H1 (cell line): ENCODE measurements at regions not wholly inside any gene's neighbourhood (a gene's known extent, or its start where the extent isn't known, plus 50 kb on each side); places are given as distances from the start of the nearest gene placed in this dataset.

Experiments
- CTCF ChIA-PET: fragments of 300-600 bp; sonication (Branson Sonifier 250); formaldehyde crosslinking; loops from one replicate; lab custom pipeline; 2021; ENCODE audit not compliant: partially characterized antibody; lab: Charles Lee
- POLR2A ChIA-PET: fragments of 300-600 bp; sonication (Branson Sonifier 250); formaldehyde crosslinking; loops from one replicate; lab custom pipeline; 2021; ENCODE audit warnings: inconsistent platforms; ENCODE audit not compliant: partially characterized antibody; lab: Charles Lee
- DNase-seq, 2 experiments: peaks; one replicate each; pipeline versions ENCODE4 v3.0.0 to v3.0.0-alpha.2; 2010 to 2022; ENCODE audit warnings: low spot score in 2 of 2, low read depth in 1 of 2, mixed read lengths in 1 of 2
- FAIRE-seq: peaks from 2 replicates; lab custom pipeline; 2011; peaks lifted over from hg19 to GRCh38; lab: Jason Lieb, UNC
- H2AFZ ChIP-seq: 2 replicates; pipeline ENCODE4 v1.8.1; 2012; ENCODE audit warnings: low read length, inconsistent platforms
- H2AK5ac ChIP-seq: 2 replicates; pipeline ENCODE4 v1.6.1; 2013; ENCODE audit warnings: low read depth, low read length
- H2BK120ac ChIP-seq: replicated peaks from 2 replicates; pipeline ENCODE3; 2013; ENCODE audit warnings: low read depth, low read length, inconsistent platforms
- H2BK12ac ChIP-seq: 2 replicates; pipeline ENCODE4 v1.6.1; 2013; ENCODE audit warnings: low read depth, low read length
- H2BK15ac ChIP-seq: 2 replicates; pipeline ENCODE4 v1.6.1; 2013; ENCODE audit warnings: low read length
- H2BK20ac ChIP-seq: 2 replicates; pipeline ENCODE4 v1.6.1; 2013; ENCODE audit warnings: low read length
- H2BK5ac ChIP-seq: 2 replicates; pipeline ENCODE4 v1.6.1; 2013; ENCODE audit warnings: low read depth, low read length
- H3K14ac ChIP-seq: 2 replicates; pipeline ENCODE4 v1.6.1; 2013; ENCODE audit warnings: inconsistent platforms; ENCODE audit not compliant: insufficient read length
- H3K18ac ChIP-seq: 2 replicates; pipeline ENCODE4 v1.6.1; 2013; ENCODE audit warnings: low read length; ENCODE audit errors: extremely low read depth
- H3K23ac ChIP-seq: 2 replicates; pipeline ENCODE4 v1.6.1; 2013; ENCODE audit warnings: inconsistent platforms; ENCODE audit not compliant: insufficient read length
- H3K23me2 ChIP-seq: 2 replicates; pipeline ENCODE4 v1.6.1; 2013; ENCODE audit warnings: low read depth, low read length
- H3K27ac ChIP-seq: 2 replicates; pipeline ENCODE4 v1.6.1; 2011; ENCODE audit warnings: low read depth, low read length, inconsistent platforms
- H3K27me3 ChIP-seq, 4 experiments: replicated peaks in 1 of 4; 1 replicate in 1 of 4; 2 replicates in 3 of 4; pipeline versions ENCODE4 v1.6.1 to v1.8.1; 2011 to 2013; ENCODE audit warnings: low read length in 3 of 4, mild to moderate bottlenecking in 3 of 4, inconsistent platforms in 2 of 4, mixed read lengths in 2 of 4, moderate library complexity in 1 of 4; ENCODE audit not compliant: control insufficient read depth in 3 of 4, insufficient read depth in 3 of 4; ENCODE audit errors: extremely low read depth in 1 of 4
- H3K36me3 ChIP-seq, 4 experiments: 2 replicates each; pipeline versions ENCODE4 v1.6.1 to v1.8.1; 2011 to 2013; ENCODE audit warnings: mild to moderate bottlenecking in 4 of 4, low read length in 3 of 4, moderate library complexity in 2 of 4, control low read depth in 1 of 4, inconsistent platforms in 1 of 4; ENCODE audit not compliant: insufficient read depth in 4 of 4, control insufficient read depth in 2 of 4
- H3K4ac ChIP-seq: replicated peaks from 2 replicates; pipeline ENCODE3; 2013; ENCODE audit warnings: low read length, low read depth, mixed read lengths, inconsistent platforms; ENCODE audit not compliant: insufficient read length
- H3K4me1 ChIP-seq, 4 experiments: replicated peaks in 1 of 4; 1 replicate in 1 of 4; 2 replicates in 3 of 4; pipeline versions ENCODE4 v1.6.1 to v1.8.1; 2011 to 2013; ENCODE audit warnings: low read length in 3 of 4, inconsistent platforms in 2 of 4, mixed read lengths in 1 of 4; ENCODE audit not compliant: insufficient read depth in 4 of 4, control insufficient read depth in 3 of 4
- H3K4me2 ChIP-seq, 2 experiments: 2 replicates each; pipeline versions ENCODE4 v1.6.1 to v1.8.1; 2011 to 2013; ENCODE audit warnings: low read depth in 2 of 2, low read length in 2 of 2, control low read depth in 1 of 2, inconsistent platforms in 1 of 2, mild to moderate bottlenecking in 1 of 2; ENCODE audit not compliant: insufficient read depth in 1 of 2
- H3K4me3 ChIP-seq, 4 experiments: fragments of 200-600, 300-600 bp in 1 of 4; sonication (generic), shearing (Covaris generic), sonication (Bioruptor Twin) in 1 of 4; 2 replicates each; pipeline versions ENCODE4 v1.5.1 to v1.8.1; 2011 to 2016; ENCODE audit warnings: low read length in 4 of 4, low read depth in 3 of 4, control low read depth in 2 of 4, inconsistent platforms in 2 of 4, mild to moderate bottlenecking in 2 of 4, mixed read lengths in 1 of 4, moderate library complexity in 1 of 4; ENCODE audit not compliant: insufficient read depth in 2 of 4; ENCODE audit errors: extremely low read depth in 1 of 4
- H3K56ac ChIP-seq: replicated peaks from 2 replicates; pipeline ENCODE3; 2013; ENCODE audit warnings: low read depth, mild to moderate bottlenecking, mixed read lengths, low read length, inconsistent platforms; ENCODE audit not compliant: insufficient read length
- H3K79me1 ChIP-seq: 2 replicates; pipeline ENCODE4 v1.6.1; 2013; ENCODE audit warnings: low read depth, low read length, control low read depth
- H3K79me2 ChIP-seq, 2 experiments: 2 replicates each; pipeline versions ENCODE4 v1.6.1 to v1.8.1; 2012 to 2013; ENCODE audit warnings: low read length in 2 of 2, mild to moderate bottlenecking in 2 of 2, inconsistent platforms in 1 of 2; ENCODE audit not compliant: insufficient read depth in 2 of 2, control insufficient read depth in 1 of 2
- H3K9ac ChIP-seq, 4 experiments: replicated peaks in 1 of 4; 1 replicate in 1 of 4; 2 replicates in 3 of 4; pipeline versions ENCODE4 v1.6.1 to v1.8.1; 2011 to 2013; ENCODE audit warnings: low read depth in 3 of 4, low read length in 3 of 4, control low read depth in 2 of 4, mild to moderate bottlenecking in 2 of 4, moderate library complexity in 2 of 4, inconsistent platforms in 1 of 4; ENCODE audit errors: extremely low read depth in 1 of 4
- H3K9me3 ChIP-seq, 2 experiments: 2 replicates each; pipeline versions ENCODE4 v1.6.1 to v1.8.1; 2012 to 2013; ENCODE audit warnings: mild to moderate bottlenecking in 2 of 2, moderate library complexity in 2 of 2, control low read depth in 1 of 2, inconsistent platforms in 1 of 2, low read depth in 1 of 2, low read length in 1 of 2, mixed read lengths in 1 of 2; ENCODE audit not compliant: insufficient read depth in 2 of 2
- H4K20me1 ChIP-seq, 2 experiments: replicated peaks in 1 of 2; 2 replicates each; pipeline versions ENCODE3 to v1.8.1; 2011 to 2013; ENCODE audit warnings: inconsistent platforms in 2 of 2, low read length in 2 of 2, mild to moderate bottlenecking in 1 of 2; ENCODE audit not compliant: insufficient read depth in 2 of 2, control insufficient read depth in 1 of 2
- H4K5ac ChIP-seq: 2 replicates; pipeline ENCODE4 v1.6.1; 2013; ENCODE audit warnings: low read length, low read depth, mixed read lengths, inconsistent platforms; ENCODE audit not compliant: insufficient read length
- H4K8ac ChIP-seq: 2 replicates; pipeline ENCODE4 v1.8.0; 2013; ENCODE audit warnings: mild to moderate bottlenecking, moderate library complexity, low read length, inconsistent platforms; ENCODE audit not compliant: insufficient read depth; ENCODE audit errors: extremely low read depth
- H4K91ac ChIP-seq: replicated peaks from 2 replicates; pipeline ENCODE3; 2013; ENCODE audit warnings: low read length, mixed read lengths, inconsistent platforms; ENCODE audit not compliant: insufficient read length
- ATF3 ChIP-seq: IDR thresholded peaks from 2 replicates; pipeline ENCODE4 v1.6.1; 2011; ENCODE audit warnings: low read depth, mild to moderate bottlenecking, low read length; ENCODE audit not compliant: insufficient read depth
- FOSL1 ChIP-seq: IDR thresholded peaks from 2 replicates; pipeline ENCODE4 v1.6.1; 2011; ENCODE audit warnings: mild to moderate bottlenecking, low read depth, low read length, moderate library complexity; ENCODE audit not compliant: insufficient read depth
- GTF2F1 ChIP-seq: IDR thresholded peaks from 2 replicates; pipeline ENCODE4 v1.6.1; 2012; ENCODE audit warnings: low read depth, low read length, improper control_type of control experiment, borderline replicate concordance
- POLR2AphosphoS5 ChIP-seq: IDR thresholded peaks from 2 replicates; pipeline ENCODE4 v1.6.1; 2011; ENCODE audit warnings: low read depth, low read length
- RFX5 ChIP-seq: IDR thresholded peaks from 2 replicates; pipeline ENCODE4 v1.6.1; 2011; ENCODE audit warnings: low read depth, low read length, improper control_type of control experiment, borderline replicate concordance
- RXRA ChIP-seq: IDR thresholded peaks from 2 replicates; pipeline ENCODE4 v1.6.1; 2011; ENCODE audit warnings: low read depth, mild to moderate bottlenecking, low read length, moderate library complexity; ENCODE audit not compliant: insufficient read depth
- SIRT6 ChIP-seq: IDR thresholded peaks from one replicate; pipeline ENCODE4 v1.7.1; 2012; ENCODE audit warnings: low read length, inconsistent platforms
- WGBS, 2 experiments: shearing (Covaris generic) in 1 of 2; methylation state at CpG; one replicate each; pipeline versions ENCODE4 v1.1.6 to v1.1.7; 2013 to 2015; ENCODE audit warnings: low lambda C conversion rate in 2 of 2, mixed read lengths in 2 of 2, inconsistent platforms in 1 of 2, low coverage in 1 of 2, missing lambda C conversion rate in 1 of 2; ENCODE audit not compliant: insufficient replicate concordance in 2 of 2, insufficient coverage in 1 of 2, insufficient read length in 1 of 2; ENCODE audit errors: extremely low coverage in 1 of 2, missing lambda C conversion rate in 1 of 2; 5-methylcytosine and 5-hydroxymethylcytosine counted together
- TF ChIP-seq, protein P1 (sequence below): IDR thresholded peaks from 2 replicates; pipeline ENCODE4 v1.6.1; 2012; ENCODE audit warnings: inconsistent platforms

GRCh38 chr4:130576218-130576617 is 1480.3 kb downstream of the C4orf33 start:
- no peaks in the 10 kb centered on the region for H4K20me1 ChIP-seq
- H3K79me1 ChIP-seq = no peaks in the 10 kb centered on the region
- POLR2A ChIA-PET = no interaction called here
- no peak overlapping the region for H2AFZ ChIP-seq
- no peak overlapping the region for H2AK5ac ChIP-seq
- no peak for DNase-seq
- no peaks in the 10 kb centered on the region for H3K23me2 ChIP-seq
- no peak overlapping the region for H2BK5ac ChIP-seq
- H3K79me2 ChIP-seq = no peaks in the 10 kb centered on the region
- H3K4me3 ChIP-seq = no peak overlapping the region
- H3K56ac ChIP-seq = no peak overlapping the region
- no peak overlapping the region for H4K5ac ChIP-seq
- CTCF ChIA-PET = interaction anchor here (0.6 to 1.1 kb wide), 2 partner anchors 12 to 28 kb away, joined by 3 to 4 read pairs; no protein-coding TSS in a partner anchor
- H3K4me2 ChIP-seq = no peak overlapping the region
- H4K8ac ChIP-seq = no peak overlapping the region
- no peak overlapping the region for H3K4ac ChIP-seq
- H3K14ac ChIP-seq = no peak overlapping the region
- H3K9me3 ChIP-seq = peaks cover 0 to 2% of the 10 kb centered on the region in 2 experiments; a peak in 1 of 4 replicates
- H2BK20ac ChIP-seq = no peak overlapping the region
- no peak overlapping the region for H2BK12ac ChIP-seq
- H3K27me3 ChIP-seq = no peaks in the 10 kb centered on the region
- H3K9ac ChIP-seq = no peak overlapping the region
- 100% methylated on average over 1 of the region's 1 CpG; no CpG with 5 or more reads in 1 of the 2 experiments for WGBS, 2 experiments
- H3K23ac ChIP-seq = no peak overlapping the region
- H3K4me1 ChIP-seq = peaks cover 0 to 5% (median 0%) of the 10 kb centered on the region in 4 experiments; a peak in 3 of 7 replicates
- no peak overlapping the region for H3K18ac ChIP-seq
- peaks cover 0 to 5% (median under 1%) of the 10 kb centered on the region in 4 experiments; a peak in 2 of 8 replicates for H3K36me3 ChIP-seq
- no peak overlapping the region for H3K27ac ChIP-seq
- H4K91ac ChIP-seq = no peak overlapping the region
- no peak overlapping the region for H2BK120ac ChIP-seq
- no peak overlapping the region for H2BK15ac ChIP-seq
- no peak for FAIRE-seq
- TF ChIP-seq RXRA (no peak), GTF2F1 (no peak), RFX5 (no peak), ATF3 (no peak), POLR2AphosphoS5 (no peak), SIRT6 (no peak), FOSL1 (no peak)
- TF ChIP-seq, protein P1, sequence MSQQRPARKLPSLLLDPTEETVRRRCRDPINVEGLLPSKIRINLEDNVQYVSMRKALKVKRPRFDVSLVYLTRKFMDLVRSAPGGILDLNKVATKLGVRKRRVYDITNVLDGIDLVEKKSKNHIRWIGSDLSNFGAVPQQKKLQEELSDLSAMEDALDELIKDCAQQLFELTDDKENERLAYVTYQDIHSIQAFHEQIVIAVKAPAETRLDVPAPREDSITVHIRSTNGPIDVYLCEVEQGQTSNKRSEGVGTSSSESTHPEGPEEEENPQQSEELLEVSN = no peak
